ENCODE measurements at regions not wholly inside any gene's neighbourhood (a gene's known extent, or its start where the extent isn't known, plus 50 kb on each side); places are given as distances from the start of the nearest gene placed in this dataset.

GRCh38 chr20:48339190-48339985, 488.4 kb downstream of the PREX1 start:
- Histone ChIP-seq H3K9ac (ENCODE audit: low read depth, low read length, poor library complexity, severe bottlenecking) (no peak overlapping the region), H2AFZ (ENCODE audit: low read length) (no peak overlapping the region), H3K4me1 (ENCODE audit: insufficient read depth, low read length, poor library complexity, severe bottlenecking) (no peaks in the 10 kb centered on the region), H3K36me3 (ENCODE audit: insufficient read depth, low read length) (no peaks in the 10 kb centered on the region), H3F3A (ENCODE audit: low read depth) (no peaks in the 10 kb centered on the region), H3K27me3 (ENCODE audit: insufficient read depth, low read length, poor library complexity, severe bottlenecking) (no peaks in the 10 kb centered on the region), H4K20me1 (ENCODE audit: insufficient read depth, low read length, poor library complexity, severe bottlenecking) (no peaks in the 10 kb centered on the region), H3K4me3 (ENCODE audit: low read length, poor library complexity, severe bottlenecking) (no peak overlapping the region), H3K9me3 (ENCODE audit: insufficient read depth, low read depth, low read length) (no peaks in the 10 kb centered on the region), H3K9me2 (replicated peaks; ENCODE audit: low read depth, low read length) (no peaks in the 10 kb centered on the region), H3K79me2 (ENCODE audit: insufficient read depth, low read length) (no peaks in the 10 kb centered on the region), H3K4me2 (ENCODE audit: low read depth, low read length, poor library complexity, severe bottlenecking) (no peak overlapping the region)
- no peak for TF ChIP-seq CTCF (conservative IDR thresholded peaks at IDR 0.05; ENCODE audit: low read length)
- no peak for TF ChIP-seq EZH2phosphoT487 (IDR thresholded peaks at IDR 0.05; ENCODE audit: borderline replicate concordance)

GRCh38 chr20:48338717-48339116, 489.1 kb downstream of the PREX1 start:
- Histone ChIP-seq H4K20me1 (ENCODE audit: insufficient read depth, low read length, poor library complexity, severe bottlenecking) (no peaks in the 10 kb centered on the region), H3K79me2 (ENCODE audit: insufficient read depth, low read length) (no peaks in the 10 kb centered on the region), H3K9me3 (ENCODE audit: insufficient read depth, low read depth, low read length) (no peaks in the 10 kb centered on the region), H3K4me1 (ENCODE audit: insufficient read depth, low read length, poor library complexity, severe bottlenecking) (no peaks in the 10 kb centered on the region), H3K4me3 (ENCODE audit: low read length, poor library complexity, severe bottlenecking) (no peak overlapping the region), H3K4me2 (ENCODE audit: low read depth, low read length, poor library complexity, severe bottlenecking) (no peak overlapping the region), H3K9ac (ENCODE audit: low read depth, low read length, poor library complexity, severe bottlenecking) (no peak overlapping the region), H2AFZ (ENCODE audit: low read length) (no peak overlapping the region), H3K36me3 (ENCODE audit: insufficient read depth, low read length) (no peaks in the 10 kb centered on the region), H3F3A (ENCODE audit: low read depth) (no peaks in the 10 kb centered on the region), H3K27me3 (ENCODE audit: insufficient read depth, low read length, poor library complexity, severe bottlenecking) (no peaks in the 10 kb centered on the region), H3K9me2 (replicated peaks; ENCODE audit: low read depth, low read length) (no peaks in the 10 kb centered on the region)
- no peak for TF ChIP-seq EZH2phosphoT487 (IDR thresholded peaks at IDR 0.05; ENCODE audit: borderline replicate concordance)
- no peak for TF ChIP-seq CTCF (conservative IDR thresholded peaks at IDR 0.05; ENCODE audit: low read length)

GRCh38 chr20:48336597-48336996, 491.2 kb downstream of the PREX1 start:
- no peak overlapping the region for H3K9ac ChIP-seq (ENCODE audit: low read depth, low read length, poor library complexity, severe bottlenecking)
- no peak overlapping the region for H3K4me3 ChIP-seq (ENCODE audit: low read length, poor library complexity, severe bottlenecking)
- H3K27me3 ChIP-seq (ENCODE audit: insufficient read depth, low read length, poor library complexity, severe bottlenecking) = no peaks in the 10 kb centered on the region
- no peaks in the 10 kb centered on the region for H4K20me1 ChIP-seq (ENCODE audit: insufficient read depth, low read length, poor library complexity, severe bottlenecking)
- H3F3A ChIP-seq (ENCODE audit: low read depth) = no peaks in the 10 kb centered on the region
- H3K9me2 ChIP-seq (replicated peaks; ENCODE audit: low read depth, low read length) = no peaks in the 10 kb centered on the region
- H3K79me2 ChIP-seq (ENCODE audit: insufficient read depth, low read length) = no peaks in the 10 kb centered on the region
- H2AFZ ChIP-seq (ENCODE audit: low read length) = no peak overlapping the region
- no peak overlapping the region for H3K4me2 ChIP-seq (ENCODE audit: low read depth, low read length, poor library complexity, severe bottlenecking)
- no peaks in the 10 kb centered on the region for H3K4me1 ChIP-seq (ENCODE audit: insufficient read depth, low read length, poor library complexity, severe bottlenecking)
- TF ChIP-seq CTCF (conservative IDR thresholded peaks at IDR 0.05; ENCODE audit: low read length) (no peak), EZH2phosphoT487 (IDR thresholded peaks at IDR 0.05; ENCODE audit: borderline replicate concordance) (no peak)
- no peaks in the 10 kb centered on the region for H3K36me3 ChIP-seq (ENCODE audit: insufficient read depth, low read length)
- H3K9me3 ChIP-seq (ENCODE audit: insufficient read depth, low read depth, low read length) = no peaks in the 10 kb centered on the region
